Calu3 (cell line): ENCODE measurements at regions not wholly inside any gene's neighbourhood (a gene's known extent, or its start where the extent isn't known, plus 50 kb on each side); places are given as distances from the start of the nearest gene placed in this dataset.

Experiments
- BruUV-seq: library from RNA; stranded (reverse); fragments of 400-500 nt; replicated peaks from 2 replicates; lab custom pipeline; 2021; lab: Mats Ljungman, UMichigan
- CTCF ChIA-PET: fragments of 300-600 bp; sonication (Branson Sonifier 250); formaldehyde crosslinking; loops from one replicate; lab custom pipeline; 2022; ENCODE audit warnings: antibody characterized with exemption; lab: Charles Lee
- DNase-seq: peaks from one replicate; pipeline ENCODE4 v3.0.0; 2022
- H3K27ac Mint-ChIP-seq: one replicate; pipeline ENCODE4 v1.8.0; 2022; ENCODE audit warnings: mixed read lengths; ENCODE audit not compliant: unreplicated experiment
- H3K27me3 Mint-ChIP-seq: one replicate; pipeline ENCODE4 v1.8.0; 2022; ENCODE audit warnings: mixed read lengths; ENCODE audit not compliant: unreplicated experiment
- H3K36me3 Mint-ChIP-seq: one replicate; pipeline ENCODE4 v1.8.0; 2022; ENCODE audit warnings: mild to moderate bottlenecking, moderate library complexity, mixed read lengths; ENCODE audit not compliant: insufficient read depth, unreplicated experiment
- H3K4me1 Mint-ChIP-seq: one replicate; pipeline ENCODE4 v1.8.0; 2022; ENCODE audit warnings: mild to moderate bottlenecking, low read depth, mixed read lengths; ENCODE audit not compliant: unreplicated experiment
- H3K4me3 Mint-ChIP-seq: one replicate; pipeline ENCODE4 v1.8.0; 2022; ENCODE audit warnings: mild to moderate bottlenecking, low read depth, moderate library complexity, mixed read lengths; ENCODE audit not compliant: unreplicated experiment
- H3K9me3 Mint-ChIP-seq: one replicate; pipeline ENCODE4 v1.8.0; 2022; ENCODE audit warnings: low read depth, mixed read lengths; ENCODE audit not compliant: unreplicated experiment
- CTCF ChIP-seq: fragments of 200-600 bp; IDR thresholded peaks from one replicate; pipeline ENCODE4 v1.8.0; 2022; ENCODE audit warnings: antibody characterized with exemption; ENCODE audit not compliant: unreplicated experiment
- intact Hi-C: fragments of 100-400 bp; cut with micrococcal nuclease; formaldehyde crosslinking; loops from one replicate; pipeline ENCODE4 v1.10.0; 2022; ENCODE audit not compliant: unreplicated experiment

- Mint-ChIP-seq H3K4me3 (no peak overlapping the region), H3K27ac (no peak overlapping the region), H3K27me3 (no peaks in the 10 kb centered on the region), H3K4me1 (no peaks in the 10 kb centered on the region), H3K36me3 (no peaks in the 10 kb centered on the region), H3K9me3 (peaks cover 23% of the 10 kb centered on the region)
- no peak for TF ChIP-seq CTCF
- intact Hi-C loops: no loop called here
- BruUV-seq: no TSS peak
- no peak for DNase-seq
- CTCF ChIA-PET: no interaction called here
Measured at GRCh38 chr20:60935971-60936370, 316.1 kb upstream of the CDH4 start.

GRCh38 chr20:60937585-60937984, 314.5 kb upstream of the CDH4 start:
- Mint-ChIP-seq H3K4me1 (no peaks in the 10 kb centered on the region), H3K9me3 (peaks cover 19% of the 10 kb centered on the region), H3K27ac (no peak overlapping the region), H3K36me3 (no peaks in the 10 kb centered on the region), H3K4me3 (no peak overlapping the region), H3K27me3 (no peaks in the 10 kb centered on the region)
- DNase-seq: no peak
- CTCF ChIA-PET: interaction anchor here (0.6 kb wide), 1 partner anchor 1247 kb away, joined by 4 read pairs; no protein-coding TSS in a partner anchor
- intact Hi-C loops: no loop called here
- no peak for TF ChIP-seq CTCF
- BruUV-seq: no TSS peak

DNA sequence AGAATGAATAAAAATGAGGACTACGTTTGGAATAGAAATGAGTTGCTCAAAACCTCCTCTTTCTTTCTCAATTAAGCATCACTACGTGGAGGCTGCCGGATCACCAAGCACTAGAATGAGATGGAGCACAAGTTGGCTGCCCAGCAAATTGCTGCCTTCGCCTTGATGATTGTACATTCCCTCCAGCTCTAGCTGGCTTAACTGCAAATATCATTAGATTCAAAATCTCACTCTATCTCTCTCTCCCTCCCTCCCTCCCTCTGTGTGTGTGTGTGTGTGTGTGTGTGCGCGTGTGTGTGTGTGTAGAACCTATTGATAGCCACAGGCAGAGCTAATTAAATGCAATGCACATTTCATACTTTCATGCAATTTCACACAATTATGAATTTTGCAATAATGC, 310.7 kb upstream of the CDH4 start:
- Mint-ChIP-seq H3K4me3 (no peak overlapping the region), H3K36me3 (no peaks in the 10 kb centered on the region), H3K4me1 (no peaks in the 10 kb centered on the region), H3K9me3 (peaks cover 12% of the 10 kb centered on the region), H3K27ac (no peak overlapping the region), H3K27me3 (no peaks in the 10 kb centered on the region)
- DNase-seq: no peak
- no TSS peak for BruUV-seq
- no peak for TF ChIP-seq CTCF
- CTCF ChIA-PET: no interaction called here
- intact Hi-C loops: no loop called here

GRCh38 chr20:60947819-60948218, 304.2 kb upstream of the CDH4 start:
- no peaks in the 10 kb centered on the region for H3K36me3 Mint-ChIP-seq
- BruUV-seq: no TSS peak
- TF ChIP-seq CTCF: no peak
- H3K4me1 Mint-ChIP-seq: no peaks in the 10 kb centered on the region
- peaks cover 11% of the 10 kb centered on the region for H3K9me3 Mint-ChIP-seq
- intact Hi-C loops: no loop called here
- DNase-seq: no peak
- CTCF ChIA-PET: no interaction called here
- H3K4me3 Mint-ChIP-seq: no peak overlapping the region
- no peak overlapping the region for H3K27ac Mint-ChIP-seq
- H3K27me3 Mint-ChIP-seq: no peaks in the 10 kb centered on the region
